NCI-H1930 (cell line): ENCODE measurements at regions not wholly inside any gene's neighbourhood (a gene's known extent, or its start where the extent isn't known, plus 50 kb on each side); places are given as distances from the start of the nearest gene placed in this dataset.
"Not testable (repeated sequence)": the region's sequence is repeated elsewhere in the genome, so short reads cannot be mapped to it uniquely, and the experiment has no call there.

Experiments used
- DNase-seq, 2 experiments: peaks; one replicate each; lab custom pipeline; 2025; lab: John Stamatoyannopoulos, UW

- peak in 1 of 2 experiments; percentile 14 for DNase-seq
Observed at GRCh38 chr10:36448760-36449691, 676.4 kb upstream of the ANKRD30A start.

- DNase-seq = no peak
Observed at GRCh38 chr10:36446881-36447280, 678.5 kb upstream of the ANKRD30A start.

GRCh38 chr10:36443233-36443632, 682.2 kb upstream of the ANKRD30A start:
- no peak for DNase-seq

- DNase-seq = no peak
Observed at GRCh38 chr10:36441557-36441956, 683.8 kb upstream of the ANKRD30A start.

- no peak for DNase-seq
Observed at GRCh38 chr10:36440539-36440938, 684.9 kb upstream of the ANKRD30A start.

- DNase-seq = no peak
Observed at GRCh38 chr10:36437367-36437766, 688.0 kb upstream of the ANKRD30A start.

- no peak for DNase-seq
Observed at GRCh38 chr10:36428507-36428906, 696.9 kb upstream of the ANKRD30A start.

- DNase-seq = no peak
Observed at GRCh38 chr10:36425131-36425797, 700.1 kb upstream of the ANKRD30A start.

GRCh38 chr10:36424502-36424901, 700.9 kb upstream of the ANKRD30A start:
- no peak for DNase-seq

- DNase-seq = no peak
Observed at GRCh38 chr10:36423821-36424248, 701.6 kb upstream of the ANKRD30A start.

- DNase-seq = no peak
Observed at GRCh38 chr10:36421992-36422391, 703.4 kb upstream of the ANKRD30A start.

- no peak for DNase-seq
Observed at GRCh38 chr10:36416513-36416912, 708.9 kb upstream of the ANKRD30A start.

- DNase-seq = no peak
Observed at GRCh38 chr10:36412942-36413341, 712.5 kb upstream of the ANKRD30A start.

- DNase-seq = not testable (repeated sequence)
Observed at GRCh38 chr10:36400238-36400637, 725.2 kb upstream of the ANKRD30A start.

GRCh38 chr10:36393801-36394200, 731.6 kb upstream of the ANKRD30A start:
- no peak for DNase-seq

- no peak for DNase-seq
Observed at GRCh38 chr10:36391405-36391804, 734.0 kb upstream of the ANKRD30A start.

GRCh38 chr10:36390221-36390620, 735.2 kb upstream of the ANKRD30A start:
- DNase-seq = no peak

- DNase-seq = no peak
Observed at GRCh38 chr10:36388166-36388565, 737.2 kb upstream of the ANKRD30A start.

- no peak for DNase-seq
Observed at GRCh38 chr10:36385693-36386092, 739.7 kb upstream of the ANKRD30A start.

GRCh38 chr10:36383349-36383748, 741.3 kb upstream of the FZD8 start:
- no peak for DNase-seq

GRCh38 chr10:36381748-36382147, 739.7 kb upstream of the FZD8 start:
- DNase-seq = no peak

GRCh38 chr10:36380538-36380937, 738.4 kb upstream of the FZD8 start:
- DNase-seq = no peak

- DNase-seq = no peak
Observed at GRCh38 chr10:36375107-36375506, 733.0 kb upstream of the FZD8 start.
